GM12864 (cell line): ENCODE measurements at regions not wholly inside any gene's neighbourhood (a gene's known extent, or its start where the extent isn't known, plus 50 kb on each side); places are given as distances from the start of the nearest gene placed in this dataset.

Experiments used
- DNase-seq: peaks from one replicate; pipeline ENCODE4 v3.0.0-alpha.2; 2011; ENCODE audit warnings: low read depth
- H3K4me3 ChIP-seq: 2 replicates; pipeline ENCODE4 v1.5.1; 2011; ENCODE audit warnings: mild to moderate bottlenecking, low read depth, low read length, control low read depth
- CTCF ChIP-seq: IDR thresholded peaks from 2 replicates; pipeline ENCODE4 v1.5.1; 2011; ENCODE audit warnings: low read depth, mild to moderate bottlenecking, moderate library complexity, low read length, control low read depth, inconsistent platforms; ENCODE audit errors: missing control alignments

- TF ChIP-seq CTCF = peak; percentile 51
- no peak overlapping the region for H3K4me3 ChIP-seq
- DNase-seq = no peak
Measured at GRCh38 chr6:140921366-140922226, 1211.1 kb upstream of the GJE1 start.

GRCh38 chr6:140917911-140918310 is 1214.8 kb upstream of the GJE1 start:
- no peak for TF ChIP-seq CTCF
- no peak for DNase-seq
- H3K4me3 ChIP-seq = no peak overlapping the region

GRCh38 chr6:140915551-140915950 is 1217.2 kb upstream of the GJE1 start:
- no peak overlapping the region for H3K4me3 ChIP-seq
- TF ChIP-seq CTCF = no peak
- no peak for DNase-seq

GRCh38 chr6:140915103-140915502 is 1217.6 kb upstream of the GJE1 start:
- DNase-seq = no peak
- no peak for TF ChIP-seq CTCF
- H3K4me3 ChIP-seq = no peak overlapping the region

GRCh38 chr6:140912686-140913085 is 1220.0 kb upstream of the GJE1 start:
- no peak for DNase-seq
- no peak overlapping the region for H3K4me3 ChIP-seq
- no peak for TF ChIP-seq CTCF

GRCh38 chr6:140909625-140910024 is 1223.1 kb upstream of the GJE1 start:
- TF ChIP-seq CTCF = no peak
- no peak for DNase-seq
- no peak overlapping the region for H3K4me3 ChIP-seq

- no peak for DNase-seq
- H3K4me3 ChIP-seq = no peak overlapping the region
- no peak for TF ChIP-seq CTCF
Measured at GRCh38 chr6:140909156-140909555, 1223.6 kb upstream of the GJE1 start.
